ENCODE measurements at regions not wholly inside any gene's neighbourhood (a gene's known extent, or its start where the extent isn't known, plus 50 kb on each side); places are given as distances from the start of the nearest gene placed in this dataset.

GRCh38 chr9:108443019-108443633 is 412.7 kb downstream of the ACTL7B start:
- no peak overlapping the region for H3K27ac ChIP-seq
- no peak overlapping the region for H3K4me3 ChIP-seq
- no peaks in the 10 kb centered on the region for H3K27me3 ChIP-seq
- no peaks in the 10 kb centered on the region for H3K9me3 ChIP-seq
- WGBS, 2 donors: 38 to 42% methylated on average over 6 of the region's 6 CpGs
- peaks cover 0 to 5% (median 1%) of the 10 kb centered on the region in 4 donors for H3K4me1 ChIP-seq
- TF ChIP-seq EP300 (IDR thresholded peaks at IDR 0.05) (no peak), POLR2A (IDR thresholded peaks at IDR 0.05) (no peak), CTCF (IDR thresholded peaks at IDR 0.05) (no peak), POLR2AphosphoS5 (IDR thresholded peaks at IDR 0.05) (no peak)
- DNase-seq (no peak), ATAC-seq (ENCODE audit: low FRiP score in 2 of 2) (no peak)
- H3K36me3 ChIP-seq: no peaks in the 10 kb centered on the region

- H3K27ac ChIP-seq: no peak overlapping the region
- H3K36me3 ChIP-seq: no peaks in the 10 kb centered on the region
- no peaks in the 10 kb centered on the region for H3K9me3 ChIP-seq
- ATAC-seq (ENCODE audit: low FRiP score in 2 of 2) (no peak), DNase-seq (no peak)
- 85% methylated on average over 3 of the region's 3 CpGs for WGBS, 2 donors
- TF ChIP-seq POLR2AphosphoS5 (IDR thresholded peaks at IDR 0.05): no peak
- TF ChIP-seq POLR2A (IDR thresholded peaks at IDR 0.05): no peak
- no peak for TF ChIP-seq EP300 (IDR thresholded peaks at IDR 0.05)
- no peak for TF ChIP-seq CTCF (IDR thresholded peaks at IDR 0.05)
- H3K4me1 ChIP-seq: peaks cover 0 to 5% (median 1%) of the 10 kb centered on the region in 4 donors
- H3K4me3 ChIP-seq: no peak overlapping the region
- no peaks in the 10 kb centered on the region for H3K27me3 ChIP-seq
Observed at GRCh38 chr9:108442627-108443018, 413.2 kb downstream of the ACTL7B start.

GRCh38 chr9:108441726-108442125 is 414.1 kb downstream of the ACTL7B start:
- Histone ChIP-seq H3K27ac (no peak overlapping the region), H3K4me1 (peaks cover 0 to 5% (median 1%) of the 10 kb centered on the region in 4 donors), H3K36me3 (no peaks in the 10 kb centered on the region), H3K27me3 (no peaks in the 10 kb centered on the region), H3K9me3 (no peaks in the 10 kb centered on the region), H3K4me3 (no peak overlapping the region)
- TF ChIP-seq POLR2AphosphoS5 (IDR thresholded peaks at IDR 0.05) (no peak), CTCF (IDR thresholded peaks at IDR 0.05) (no peak), EP300 (IDR thresholded peaks at IDR 0.05) (no peak), POLR2A (IDR thresholded peaks at IDR 0.05) (no peak)
- no peak for DNase-seq
- no peak for ATAC-seq (ENCODE audit: low FRiP score in 2 of 2)

GRCh38 chr9:108441251-108441650 is 414.5 kb downstream of the ACTL7B start:
- no peak overlapping the region for H3K4me3 ChIP-seq
- no peak for ATAC-seq (ENCODE audit: low FRiP score in 2 of 2)
- DNase-seq: no peak
- TF ChIP-seq EP300 (IDR thresholded peaks at IDR 0.05) (no peak), POLR2AphosphoS5 (IDR thresholded peaks at IDR 0.05) (no peak), CTCF (IDR thresholded peaks at IDR 0.05) (no peak), POLR2A (IDR thresholded peaks at IDR 0.05) (no peak)
- H3K27me3 ChIP-seq: no peaks in the 10 kb centered on the region
- H3K4me1 ChIP-seq: peaks cover 0 to 5% (median 1%) of the 10 kb centered on the region in 4 donors
- no peak overlapping the region for H3K27ac ChIP-seq
- no peaks in the 10 kb centered on the region for H3K9me3 ChIP-seq
- 76 to 79% methylated on average over 3 of the region's 3 CpGs for WGBS, 2 donors
- no peaks in the 10 kb centered on the region for H3K36me3 ChIP-seq

- 79 to 80% methylated on average over 3 of the region's 3 CpGs for WGBS, 2 donors
- Histone ChIP-seq H3K9me3 (no peaks in the 10 kb centered on the region), H3K27me3 (no peaks in the 10 kb centered on the region), H3K4me3 (no peak overlapping the region), H3K27ac (no peak overlapping the region), H3K4me1 (peaks cover 0 to 5% (median 1%) of the 10 kb centered on the region in 4 donors), H3K36me3 (no peaks in the 10 kb centered on the region)
- TF ChIP-seq POLR2AphosphoS5 (IDR thresholded peaks at IDR 0.05) (no peak), CTCF (IDR thresholded peaks at IDR 0.05) (no peak), EP300 (IDR thresholded peaks at IDR 0.05) (no peak), POLR2A (IDR thresholded peaks at IDR 0.05) (no peak)
- ATAC-seq (ENCODE audit: low FRiP score in 2 of 2) (peak in 1 of 2 donors; percentile 83), DNase-seq (no peak)
Observed at GRCh38 chr9:108439947-108440346, 415.8 kb downstream of the ACTL7B start.
